Colonic mucosa (tissue), 4 donors: ENCODE measurements at regions not wholly inside any gene's neighbourhood (a gene's known extent, or its start where the extent isn't known, plus 50 kb on each side); places are given as distances from the start of the nearest gene placed in this dataset.
A peak's percentile ranks its signal among the peaks of the same experiment; 100 is the strongest.

Experiments
- DNase-seq: peaks from one replicate; pipeline ENCODE4 v3.0.0-alpha.2; 2020
- H3K27ac ChIP-seq: fragments of 200-600 bp; one replicate; pipeline ENCODE4 v1.8.0; 2021
- H3K27me3 ChIP-seq: fragments of 200-600 bp; one replicate; pipeline ENCODE4 v1.8.0; 2021
- H3K36me3 ChIP-seq: fragments of 200-600 bp; one replicate; pipeline ENCODE4 v1.8.0; 2021
- H3K4me1 ChIP-seq: fragments of 200-600 bp; one replicate; pipeline ENCODE4 v1.8.0; 2021; ENCODE audit warnings: mild to moderate bottlenecking
- H3K4me3 ChIP-seq: fragments of 200-600 bp; one replicate; pipeline ENCODE4 v1.8.0; 2021
- H3K9ac ChIP-seq, 2 donors: one replicate each; pipeline ENCODE4 v1.7.0; 2013; ENCODE audit warnings: control low read depth in 2 of 2, low read depth in 2 of 2, low read length in 2 of 2
- H3K9me3 ChIP-seq: fragments of 200-600 bp; one replicate; pipeline ENCODE4 v1.8.0; 2021
- intact Hi-C: fragments of 100-400 bp; cut with DNase I; formaldehyde crosslinking; loops from one replicate; pipeline ENCODE4 v1.14.1; 2022
- TF ChIP-seq, protein P1 (sequence below): fragments of 200-600 bp; IDR thresholded peaks from one replicate; pipeline ENCODE4 v1.8.0; 2022; ENCODE audit warnings: antibody characterized with exemption, mild to moderate bottlenecking
- donor health status: healthy.
- donor health status: DM: no; HTN: no; CAD: no.
- donor health status: DM: no; HTN: no; CAD: no.

DNA sequence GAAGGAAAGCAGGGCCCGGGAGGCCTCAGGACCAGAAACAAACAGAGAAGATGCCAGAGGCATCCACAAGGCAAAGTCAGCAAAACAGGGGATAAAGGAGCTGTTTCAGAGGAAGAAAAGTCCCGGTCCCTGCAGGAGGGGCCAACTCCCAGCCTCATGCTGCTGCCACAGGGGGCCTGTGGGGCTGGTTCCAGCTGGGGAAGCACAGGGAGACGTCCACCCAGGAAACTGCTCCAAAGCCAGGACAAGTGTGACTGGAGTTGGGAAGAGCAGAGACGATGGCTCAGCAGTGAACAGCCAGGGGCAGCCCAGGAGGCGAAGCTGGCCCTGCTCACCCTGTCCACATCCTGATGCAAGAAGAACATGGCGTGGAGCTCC lies 454.4 kb downstream of the BRD1 start:
- Histone ChIP-seq H3K9me3 (no peaks in the 10 kb centered on the region), H3K4me1 (no peaks in the 10 kb centered on the region), H3K4me3 (no peak overlapping the region), H3K9ac (no peak overlapping the region), H3K27ac (no peak overlapping the region), H3K36me3 (no peaks in the 10 kb centered on the region), H3K27me3 (no peaks in the 10 kb centered on the region)
- TF ChIP-seq, protein P1, sequence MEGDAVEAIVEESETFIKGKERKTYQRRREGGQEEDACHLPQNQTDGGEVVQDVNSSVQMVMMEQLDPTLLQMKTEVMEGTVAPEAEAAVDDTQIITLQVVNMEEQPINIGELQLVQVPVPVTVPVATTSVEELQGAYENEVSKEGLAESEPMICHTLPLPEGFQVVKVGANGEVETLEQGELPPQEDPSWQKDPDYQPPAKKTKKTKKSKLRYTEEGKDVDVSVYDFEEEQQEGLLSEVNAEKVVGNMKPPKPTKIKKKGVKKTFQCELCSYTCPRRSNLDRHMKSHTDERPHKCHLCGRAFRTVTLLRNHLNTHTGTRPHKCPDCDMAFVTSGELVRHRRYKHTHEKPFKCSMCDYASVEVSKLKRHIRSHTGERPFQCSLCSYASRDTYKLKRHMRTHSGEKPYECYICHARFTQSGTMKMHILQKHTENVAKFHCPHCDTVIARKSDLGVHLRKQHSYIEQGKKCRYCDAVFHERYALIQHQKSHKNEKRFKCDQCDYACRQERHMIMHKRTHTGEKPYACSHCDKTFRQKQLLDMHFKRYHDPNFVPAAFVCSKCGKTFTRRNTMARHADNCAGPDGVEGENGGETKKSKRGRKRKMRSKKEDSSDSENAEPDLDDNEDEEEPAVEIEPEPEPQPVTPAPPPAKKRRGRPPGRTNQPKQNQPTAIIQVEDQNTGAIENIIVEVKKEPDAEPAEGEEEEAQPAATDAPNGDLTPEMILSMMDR, result no peak
- peak; percentile 4 for DNase-seq
- intact Hi-C loops, result no loop called here

DNA sequence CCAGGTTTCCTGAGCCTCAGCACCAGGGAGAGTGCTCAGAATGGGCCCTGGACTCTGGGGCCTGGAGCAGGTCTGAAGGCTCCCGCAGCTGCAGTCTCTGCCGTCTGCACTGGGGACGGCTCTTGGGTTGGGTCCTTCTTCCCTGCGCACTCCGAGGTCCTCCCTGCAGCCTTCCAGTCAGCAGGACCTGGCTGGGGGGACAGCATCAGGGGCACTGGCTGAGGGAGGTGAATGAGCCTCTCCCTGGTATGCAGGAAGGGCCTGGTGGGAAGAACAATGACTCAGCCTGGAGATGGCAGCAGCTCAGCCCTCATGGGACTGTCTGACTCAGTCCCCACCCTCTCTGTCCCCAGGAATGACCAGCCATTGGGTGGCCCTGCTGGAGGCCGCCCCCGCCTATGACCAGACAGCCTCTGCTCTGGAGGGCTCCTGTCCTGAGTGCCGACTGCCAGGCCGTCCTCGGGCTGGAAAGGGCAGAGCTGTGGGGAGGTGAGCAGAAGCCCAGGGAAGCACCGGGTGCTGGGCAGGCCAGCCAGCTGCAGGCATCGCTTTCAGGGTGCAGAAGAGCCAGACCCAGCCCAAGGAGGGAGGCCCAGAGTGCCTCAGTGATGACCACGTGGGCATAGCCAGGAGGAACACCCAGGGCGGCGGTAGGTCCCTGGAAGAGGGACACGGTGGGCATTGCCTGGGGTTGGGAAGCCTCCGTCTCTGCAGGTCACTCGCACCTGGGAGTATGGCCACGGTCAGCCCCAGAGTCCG lies 455.0 kb downstream of the BRD1 start:
- intact Hi-C loops, result no loop called here
- Histone ChIP-seq H3K27me3 (no peaks in the 10 kb centered on the region), H3K9ac (no peak overlapping the region)

DNA sequence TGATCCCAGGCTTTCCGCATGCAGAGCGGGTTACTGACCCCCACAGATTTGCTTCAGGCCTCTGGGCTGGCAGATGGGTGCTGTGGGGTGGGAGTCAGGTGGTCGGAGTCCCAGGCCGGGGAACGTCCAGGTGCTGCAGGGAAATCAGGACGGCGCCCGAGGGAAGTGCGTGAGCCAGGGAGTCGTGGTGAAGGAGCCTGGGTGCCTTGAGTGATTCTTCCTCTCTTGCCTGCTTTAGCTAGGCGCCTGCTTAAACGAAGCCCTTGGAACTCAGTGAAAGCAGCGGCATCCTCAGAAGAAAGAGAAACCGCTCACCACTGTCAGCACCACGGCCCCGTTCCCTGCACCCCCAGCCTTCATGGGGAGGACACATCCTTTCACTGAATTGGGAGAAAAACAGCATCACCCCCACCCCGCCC lies 455.6 kb downstream of the BRD1 start:
- Histone ChIP-seq H3K4me1 (no peaks in the 10 kb centered on the region), H3K27ac (no peak overlapping the region), H3K36me3 (no peaks in the 10 kb centered on the region), H3K4me3 (no peak overlapping the region), H3K9ac (no peak overlapping the region), H3K27me3 (no peaks in the 10 kb centered on the region), H3K9me3 (no peaks in the 10 kb centered on the region)
- TF ChIP-seq, protein P1, result no peak
- intact Hi-C loops, result no loop called here
- DNase-seq, result peak; percentile 10

More for the DNA sequence above, 455.0 kb downstream of the BRD1 start:
- TF ChIP-seq, protein P1, result no peak
- peak; percentile 12 for DNase-seq
- Histone ChIP-seq H3K4me3 (no peak overlapping the region), H3K9me3 (no peaks in the 10 kb centered on the region), H3K4me1 (no peaks in the 10 kb centered on the region), H3K27ac (no peak overlapping the region), H3K36me3 (no peaks in the 10 kb centered on the region)

DNA sequence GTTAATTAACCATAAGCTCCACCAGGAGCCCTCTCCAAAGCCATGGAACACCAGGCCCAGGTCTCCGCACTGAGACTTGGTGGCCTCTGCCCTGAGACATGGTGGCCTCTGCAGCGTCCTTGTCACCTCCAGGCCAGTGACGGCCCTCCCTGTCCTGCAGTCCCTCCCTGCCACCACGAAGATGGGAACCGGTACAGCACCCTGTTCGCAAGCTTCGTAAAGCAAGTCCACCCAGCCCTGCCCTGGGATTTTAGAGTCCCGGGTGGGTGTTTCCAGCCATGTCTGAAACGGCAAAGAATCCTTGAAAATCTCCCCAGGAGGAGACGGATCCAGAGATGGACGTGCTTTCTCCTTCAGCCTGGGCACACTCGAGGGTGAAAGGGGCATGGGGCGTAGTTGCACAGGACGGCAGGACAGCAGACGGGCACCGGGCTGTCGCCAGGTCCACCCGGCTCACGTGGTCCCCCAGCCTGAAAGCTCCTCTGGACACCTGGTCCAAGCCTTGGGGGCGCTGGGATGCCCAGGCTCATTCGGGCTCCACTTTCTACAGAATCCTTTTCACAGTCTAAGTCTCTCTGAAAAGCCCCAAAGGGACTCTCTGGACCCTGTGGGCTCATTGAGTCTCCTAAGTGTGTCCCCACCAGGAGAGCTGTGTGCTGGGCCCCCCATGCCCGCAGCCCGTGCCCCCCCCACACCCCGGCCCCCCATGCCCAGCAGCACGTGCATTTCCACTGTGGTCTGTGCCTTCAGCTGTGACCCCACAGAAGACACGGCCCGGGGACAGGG lies 456.2 kb downstream of the BRD1 start:
- Histone ChIP-seq H3K9ac (no peak overlapping the region), H3K4me1 (no peaks in the 10 kb centered on the region), H3K27me3 (no peaks in the 10 kb centered on the region), H3K36me3 (no peaks in the 10 kb centered on the region), H3K9me3 (no peaks in the 10 kb centered on the region), H3K27ac (no peak overlapping the region), H3K4me3 (no peak overlapping the region)
- TF ChIP-seq, protein P1, result no peak
- intact Hi-C loops, result no loop called here
- peak; percentile 6 for DNase-seq

DNA sequence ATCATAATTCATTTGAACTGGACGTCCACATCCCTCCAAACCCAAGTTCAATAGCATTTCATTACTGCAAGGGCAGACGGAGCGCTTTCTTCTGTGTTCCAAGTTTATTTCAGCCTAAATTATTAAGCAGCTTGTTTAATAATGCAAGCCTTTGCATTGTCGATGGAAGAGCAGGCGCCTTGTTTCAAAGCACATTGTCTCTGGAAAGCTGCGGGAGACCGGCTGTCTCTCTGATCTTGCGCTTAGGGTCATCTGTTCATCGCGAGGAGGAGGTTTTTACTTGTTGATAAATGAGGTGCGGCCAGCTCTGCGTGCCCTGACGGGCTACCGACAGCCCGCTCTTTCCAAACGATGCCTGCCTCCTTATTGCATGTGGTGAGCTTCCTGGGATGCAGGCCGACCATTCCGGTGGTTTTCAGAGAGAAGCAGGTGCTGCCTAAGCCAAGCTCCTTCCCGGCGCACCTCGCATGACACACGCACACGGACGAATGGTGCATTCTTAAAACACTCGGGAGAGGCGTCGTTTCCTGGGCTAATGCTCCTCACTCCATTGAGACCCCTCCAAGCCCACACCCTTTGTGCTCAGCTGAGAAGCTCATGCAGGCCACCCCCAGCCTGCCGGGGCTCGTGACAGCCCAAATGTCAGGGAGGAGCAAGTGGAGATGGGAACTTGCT lies 456.9 kb downstream of the BRD1 start:
- Histone ChIP-seq H3K9me3 (no peaks in the 10 kb centered on the region), H3K9ac (no peak overlapping the region), H3K36me3 (no peaks in the 10 kb centered on the region), H3K27me3 (no peaks in the 10 kb centered on the region), H3K27ac (no peak overlapping the region), H3K4me3 (no peak overlapping the region), H3K4me1 (no peaks in the 10 kb centered on the region)
- TF ChIP-seq, protein P1, result no peak
- peak; percentile 4 for DNase-seq
- intact Hi-C loops, result no loop called here
